HG02763 (cell line): ENCODE measurements at regions not wholly inside any gene's neighbourhood (a gene's known extent, or its start where the extent isn't known, plus 50 kb on each side); places are given as distances from the start of the nearest gene placed in this dataset.

Source experiments
- ATAC-seq: cut with Tn5 transposase; IDR thresholded peaks from one replicate; pipeline ENCODE4 v1.9.1; 2021; ENCODE audit warnings: mild to moderate bottlenecking, moderate library complexity; ENCODE audit not compliant: unreplicated experiment

DNA sequence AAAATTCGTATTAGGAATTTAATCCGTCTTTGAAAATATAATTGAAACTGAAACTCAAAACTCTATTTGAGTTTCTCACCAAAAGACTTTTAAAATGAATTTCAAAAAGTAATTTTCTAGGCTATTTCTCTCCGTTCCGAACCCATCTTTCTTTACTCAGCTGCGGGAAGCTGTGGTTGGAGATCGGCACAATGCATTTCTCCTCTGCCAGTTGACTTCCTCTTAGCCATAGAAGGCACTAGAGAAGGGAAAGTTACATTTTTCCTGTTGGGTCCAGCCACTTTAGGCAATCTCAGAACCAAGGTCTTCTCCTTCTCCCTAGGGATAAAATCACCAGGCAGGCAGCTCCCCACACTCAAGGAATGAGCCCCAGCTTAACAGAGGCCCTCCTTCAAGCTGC lies 133.6 kb upstream of the COL1A2 start:
- ATAC-seq: no peak

DNA sequence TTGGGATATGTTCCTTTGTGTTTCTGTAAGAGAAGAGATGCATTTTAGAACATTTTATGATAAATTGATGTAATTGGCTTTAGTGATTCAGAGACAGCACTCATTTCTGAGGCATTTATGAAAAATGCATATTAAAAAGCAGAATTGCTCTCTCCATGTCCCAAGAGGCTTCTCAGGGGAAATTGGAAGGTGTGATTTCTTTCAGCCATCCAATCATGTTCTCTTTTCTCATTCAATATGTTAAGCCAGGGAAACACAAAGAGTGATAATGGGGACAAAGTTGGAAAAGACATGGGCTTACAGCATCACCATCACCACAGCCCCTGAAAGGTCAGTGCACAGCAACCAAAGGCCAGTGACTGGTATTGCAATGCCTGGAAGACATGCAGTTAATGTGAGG lies 129.9 kb upstream of the COL1A2 start:
- ATAC-seq: no peak

DNA sequence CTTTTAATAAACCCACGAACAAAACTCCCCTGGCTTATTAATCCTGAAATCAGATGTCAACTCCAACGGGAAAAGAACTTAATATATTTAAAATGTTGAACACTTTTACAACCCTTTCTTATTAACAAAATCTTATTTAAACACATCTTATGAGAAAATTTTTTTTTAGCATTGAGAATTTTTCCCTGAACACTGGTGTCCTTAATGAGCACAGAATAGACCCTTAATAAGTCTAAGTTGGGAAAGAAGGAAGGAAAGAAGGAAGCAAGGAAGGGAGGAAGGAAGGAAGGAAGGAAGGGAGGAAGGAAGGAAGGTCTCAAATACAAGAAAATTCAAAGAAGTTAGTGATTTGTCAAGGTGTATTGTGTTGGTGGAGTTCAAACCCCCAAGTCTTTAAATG lies 129.2 kb upstream of the COL1A2 start:
- no peak for ATAC-seq

GRCh38 chr7:94266238-94266644 lies 128.5 kb upstream of the COL1A2 start:
- ATAC-seq: no peak

DNA sequence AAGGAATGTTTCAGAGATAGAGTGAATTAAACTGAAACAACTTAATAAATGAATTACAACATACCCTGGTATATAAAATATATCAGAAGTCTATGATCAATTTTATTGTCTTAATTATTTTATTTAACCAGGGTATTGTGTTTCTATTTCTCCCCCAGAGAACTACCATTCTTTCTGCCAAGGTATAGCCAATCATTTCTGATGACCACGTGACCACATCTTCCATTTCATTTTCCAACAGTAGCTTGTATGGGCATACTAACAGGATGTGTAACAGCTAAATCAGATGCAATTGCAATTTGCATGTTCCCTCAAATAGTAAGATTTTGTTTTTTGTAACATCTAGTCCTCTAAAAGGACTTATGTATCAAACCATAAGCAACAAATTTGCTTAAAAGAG lies 123.9 kb upstream of the COL1A2 start:
- ATAC-seq: no peak

DNA sequence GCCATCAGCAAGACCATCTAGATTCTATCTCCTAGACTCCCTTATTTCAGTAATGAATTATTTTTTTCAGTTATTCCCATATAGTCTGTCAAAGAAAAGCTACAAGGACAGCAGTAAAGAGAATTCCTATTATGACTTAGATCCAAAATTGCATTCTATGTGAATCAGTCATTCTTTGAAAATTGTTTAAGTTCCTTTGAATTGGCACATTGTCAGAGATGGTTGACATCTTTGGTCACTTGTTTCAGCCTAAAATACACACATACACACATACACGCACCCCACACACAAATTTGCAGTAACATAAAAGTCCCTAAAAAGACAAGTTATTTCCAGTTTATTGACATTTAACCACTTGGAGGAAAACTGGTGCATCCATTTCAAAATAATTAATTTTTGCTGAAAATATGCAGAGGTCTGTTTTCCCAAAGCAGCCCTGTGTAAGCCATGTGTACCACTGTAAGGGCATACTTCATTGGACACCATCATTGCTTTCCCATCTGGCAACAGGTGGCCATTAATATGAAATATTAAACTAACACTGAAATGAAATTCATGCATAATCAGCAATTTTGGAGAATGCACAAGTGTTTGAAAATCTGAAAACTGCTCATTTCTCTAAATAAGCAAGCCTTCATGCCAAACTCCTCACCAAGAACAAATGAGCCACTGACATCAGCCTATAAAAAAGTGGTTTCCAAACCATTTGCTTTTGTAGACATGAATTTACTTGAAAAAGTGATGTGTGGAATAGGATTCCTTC lies 121.7 kb upstream of the COL1A2 start:
- ATAC-seq: no peak

- no peak for ATAC-seq
Measured at GRCh38 chr7:94274828-94275227, 119.9 kb upstream of the COL1A2 start.

DNA sequence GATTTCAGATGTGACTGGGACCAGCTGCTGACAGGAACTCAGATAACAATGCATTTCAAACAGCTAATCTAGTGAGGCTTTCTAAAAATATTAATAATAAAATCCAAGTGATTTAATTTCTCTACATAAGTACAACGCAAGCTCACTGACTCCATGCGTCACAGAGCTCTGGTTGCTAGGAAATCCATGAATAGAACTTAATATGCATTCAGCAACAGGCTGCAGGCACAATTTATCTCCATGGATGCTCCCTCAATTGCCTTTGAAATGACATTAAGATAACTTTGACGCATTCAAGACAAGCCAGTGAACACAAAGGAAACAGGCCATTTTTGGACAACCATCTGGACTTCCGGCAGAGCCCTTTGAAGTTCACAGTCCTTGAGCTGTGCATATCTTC lies 118.7 kb upstream of the COL1A2 start:
- no peak for ATAC-seq

GRCh38 chr7:94276795-94277194 lies 117.9 kb upstream of the COL1A2 start:
- ATAC-seq: no peak

GRCh38 chr7:94277236-94277635 lies 117.5 kb upstream of the COL1A2 start:
- ATAC-seq: no peak

GRCh38 chr7:94280851-94281250 lies 113.8 kb upstream of the COL1A2 start:
- no peak for ATAC-seq

- ATAC-seq: no peak
Measured at GRCh38 chr7:94284104-94284503, 110.6 kb upstream of the COL1A2 start.

GRCh38 chr7:94286111-94286510 lies 108.6 kb upstream of the COL1A2 start:
- no peak for ATAC-seq

DNA sequence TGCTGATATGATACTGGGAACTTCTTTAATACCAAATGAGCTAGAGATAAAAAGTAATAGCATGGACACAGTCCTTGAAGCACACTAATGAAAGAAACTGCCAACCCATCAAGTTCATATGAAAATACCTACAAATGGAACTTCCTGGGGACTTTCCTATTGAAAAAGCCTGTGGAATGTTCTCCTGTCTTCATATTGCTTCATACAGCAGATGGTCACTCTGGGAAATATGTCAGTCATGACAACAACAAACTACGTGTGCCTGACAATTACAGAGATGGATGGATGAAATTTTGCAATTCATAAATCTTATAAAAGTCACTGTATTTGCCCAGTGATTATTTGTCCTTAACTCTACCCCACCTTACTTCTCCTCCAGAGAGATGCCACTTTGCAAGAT lies 106.6 kb upstream of the COL1A2 start:
- no peak for ATAC-seq

GRCh38 chr7:94289071-94289470 lies 105.6 kb upstream of the COL1A2 start:
- no peak for ATAC-seq

GRCh38 chr7:94294471-94295131 lies 100.1 kb upstream of the COL1A2 start:
- ATAC-seq: no peak

DNA sequence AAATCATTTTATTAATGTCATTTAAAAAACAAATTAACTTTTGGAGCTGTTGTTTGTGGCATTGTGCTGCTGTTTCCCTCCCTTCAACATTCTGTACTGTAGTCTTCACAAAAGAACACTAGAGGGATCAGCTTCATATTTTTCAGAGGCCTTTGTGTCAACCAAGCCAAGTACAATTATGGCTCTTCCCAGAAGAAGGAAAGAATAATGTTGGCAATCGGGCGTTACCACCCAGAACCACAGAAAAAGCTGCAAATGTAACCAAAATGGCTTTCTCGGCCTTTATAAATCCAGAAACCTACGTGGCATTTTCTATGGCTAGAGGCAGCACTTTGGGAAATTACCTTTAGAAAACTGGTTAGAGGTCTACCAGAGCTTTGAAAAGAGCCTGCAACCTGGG lies 98.8 kb upstream of the COL1A2 start:
- ATAC-seq: no peak

DNA sequence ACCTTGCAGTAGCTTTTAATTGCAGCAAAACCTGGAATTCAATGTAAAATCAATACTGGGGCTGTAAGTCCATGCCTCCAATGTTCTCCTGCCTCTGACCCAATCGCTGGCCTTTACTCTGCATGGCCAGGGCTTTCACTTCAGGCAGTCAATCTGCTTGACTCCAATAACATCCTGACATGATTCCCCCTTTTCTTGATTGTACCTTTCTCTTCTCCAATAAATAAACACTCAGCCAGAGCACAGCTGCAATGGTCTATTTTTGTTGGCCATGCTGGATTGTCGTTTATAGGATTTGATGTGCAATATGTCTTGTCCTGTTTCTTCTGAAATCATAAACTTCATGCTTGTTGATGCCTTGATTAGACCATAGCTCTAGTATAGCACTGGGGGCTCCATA lies 97.8 kb upstream of the COL1A2 start:
- no peak for ATAC-seq

- ATAC-seq: no peak
Measured at GRCh38 chr7:94297397-94297838, 97.3 kb upstream of the COL1A2 start.

- ATAC-seq: no peak
Measured at GRCh38 chr7:94298943-94299342, 95.8 kb upstream of the COL1A2 start.

DNA sequence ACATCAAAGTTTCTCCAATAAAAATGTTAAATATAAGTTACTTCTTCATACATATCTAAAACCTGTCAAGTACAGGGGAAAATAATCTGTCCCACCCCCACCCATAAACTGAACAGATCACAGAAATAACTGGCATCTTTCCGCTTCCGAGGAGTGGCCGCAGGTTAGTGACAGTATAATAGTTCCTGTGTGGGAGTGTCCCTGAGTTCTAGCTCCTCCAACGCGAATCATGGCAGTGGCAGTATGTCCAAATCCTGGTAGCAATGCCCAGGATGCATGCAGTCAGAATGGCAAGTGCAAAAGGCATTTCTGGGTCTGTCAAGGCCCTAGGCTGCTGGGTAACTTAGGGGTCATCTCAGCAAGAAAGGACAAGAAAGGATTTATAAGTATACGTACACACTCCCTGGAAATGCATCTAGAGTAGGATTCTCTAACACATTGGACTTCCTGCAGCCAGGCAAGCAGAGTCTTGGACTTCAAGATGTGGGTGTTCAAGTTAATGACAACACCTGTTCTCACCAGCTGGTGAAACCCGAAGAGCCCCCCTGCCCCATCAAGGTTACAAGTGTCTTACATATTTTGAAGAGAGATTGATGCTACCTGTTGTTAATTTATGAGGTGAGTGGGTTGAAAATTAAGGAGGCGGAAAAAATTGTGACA lies 94.4 kb upstream of the COL1A2 start:
- no peak for ATAC-seq

- no peak for ATAC-seq
Measured at GRCh38 chr7:94301024-94301586, 93.6 kb upstream of the COL1A2 start.
